ENCODE measurements at regions not wholly inside any gene's neighbourhood (a gene's known extent, or its start where the extent isn't known, plus 50 kb on each side); places are given as distances from the start of the nearest gene placed in this dataset.

DNA sequence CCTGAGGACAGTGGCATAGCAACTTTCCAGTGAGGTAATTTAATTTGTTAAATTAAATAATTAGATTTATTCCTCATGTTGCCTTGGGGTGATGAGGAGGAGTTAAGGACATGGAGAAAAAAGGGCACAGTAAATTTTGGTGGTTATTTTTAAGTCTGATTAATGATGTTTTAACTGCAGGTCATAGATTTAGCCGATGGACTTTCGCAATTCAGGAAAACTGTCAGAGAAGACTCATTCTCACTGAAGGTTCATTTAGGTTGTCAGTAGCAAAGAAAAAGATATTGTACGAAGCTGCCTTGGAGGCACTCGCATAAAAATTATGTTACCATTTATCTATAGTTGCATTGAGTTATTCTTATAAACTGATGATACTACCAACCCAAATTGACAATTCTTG, 164.2 kb upstream of the PITX2 start:
- H4K20me1 ChIP-seq (ENCODE audit: insufficient read depth) = no peaks in the 10 kb centered on the region

GRCh38 chr4:110787707-110788106, 164.8 kb upstream of the PITX2 start:
- H3K27me3 ChIP-seq (ENCODE audit: insufficient read depth, low read depth, low read length) = no peaks in the 10 kb centered on the region
- no peaks in the 10 kb centered on the region for H3K79me2 ChIP-seq (replicated peaks; ENCODE audit: insufficient read depth, low read length)
- H3K4me2 ChIP-seq (ENCODE audit: low read length) = no peak overlapping the region
- H2AFZ ChIP-seq (ENCODE audit: low read depth, low read length) = no peak overlapping the region
- H3K9ac ChIP-seq (ENCODE audit: low read length) = no peak overlapping the region
- no peaks in the 10 kb centered on the region for H3K9me3 ChIP-seq (ENCODE audit: low read length)
- TF ChIP-seq, protein P1, sequence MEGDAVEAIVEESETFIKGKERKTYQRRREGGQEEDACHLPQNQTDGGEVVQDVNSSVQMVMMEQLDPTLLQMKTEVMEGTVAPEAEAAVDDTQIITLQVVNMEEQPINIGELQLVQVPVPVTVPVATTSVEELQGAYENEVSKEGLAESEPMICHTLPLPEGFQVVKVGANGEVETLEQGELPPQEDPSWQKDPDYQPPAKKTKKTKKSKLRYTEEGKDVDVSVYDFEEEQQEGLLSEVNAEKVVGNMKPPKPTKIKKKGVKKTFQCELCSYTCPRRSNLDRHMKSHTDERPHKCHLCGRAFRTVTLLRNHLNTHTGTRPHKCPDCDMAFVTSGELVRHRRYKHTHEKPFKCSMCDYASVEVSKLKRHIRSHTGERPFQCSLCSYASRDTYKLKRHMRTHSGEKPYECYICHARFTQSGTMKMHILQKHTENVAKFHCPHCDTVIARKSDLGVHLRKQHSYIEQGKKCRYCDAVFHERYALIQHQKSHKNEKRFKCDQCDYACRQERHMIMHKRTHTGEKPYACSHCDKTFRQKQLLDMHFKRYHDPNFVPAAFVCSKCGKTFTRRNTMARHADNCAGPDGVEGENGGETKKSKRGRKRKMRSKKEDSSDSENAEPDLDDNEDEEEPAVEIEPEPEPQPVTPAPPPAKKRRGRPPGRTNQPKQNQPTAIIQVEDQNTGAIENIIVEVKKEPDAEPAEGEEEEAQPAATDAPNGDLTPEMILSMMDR (IDR thresholded peaks at IDR 0.05; ENCODE audit: poor library complexity, severe bottlenecking) = no peak
- TF ChIP-seq POLR2AphosphoS5 (IDR thresholded peaks at IDR 0.05) (no peak), EP300 (conservative IDR thresholded peaks at IDR 0.05; ENCODE audit: poor library complexity, severe bottlenecking) (no peak), RAD21 (conservative IDR thresholded peaks at IDR 0.05) (no peak), SMC3 (conservative IDR thresholded peaks at IDR 0.05; ENCODE audit: poor library complexity) (no peak), MXI1 (conservative IDR thresholded peaks at IDR 0.05; ENCODE audit: poor library complexity, severe bottlenecking) (no peak)
- TF ChIP-seq, protein P2, sequence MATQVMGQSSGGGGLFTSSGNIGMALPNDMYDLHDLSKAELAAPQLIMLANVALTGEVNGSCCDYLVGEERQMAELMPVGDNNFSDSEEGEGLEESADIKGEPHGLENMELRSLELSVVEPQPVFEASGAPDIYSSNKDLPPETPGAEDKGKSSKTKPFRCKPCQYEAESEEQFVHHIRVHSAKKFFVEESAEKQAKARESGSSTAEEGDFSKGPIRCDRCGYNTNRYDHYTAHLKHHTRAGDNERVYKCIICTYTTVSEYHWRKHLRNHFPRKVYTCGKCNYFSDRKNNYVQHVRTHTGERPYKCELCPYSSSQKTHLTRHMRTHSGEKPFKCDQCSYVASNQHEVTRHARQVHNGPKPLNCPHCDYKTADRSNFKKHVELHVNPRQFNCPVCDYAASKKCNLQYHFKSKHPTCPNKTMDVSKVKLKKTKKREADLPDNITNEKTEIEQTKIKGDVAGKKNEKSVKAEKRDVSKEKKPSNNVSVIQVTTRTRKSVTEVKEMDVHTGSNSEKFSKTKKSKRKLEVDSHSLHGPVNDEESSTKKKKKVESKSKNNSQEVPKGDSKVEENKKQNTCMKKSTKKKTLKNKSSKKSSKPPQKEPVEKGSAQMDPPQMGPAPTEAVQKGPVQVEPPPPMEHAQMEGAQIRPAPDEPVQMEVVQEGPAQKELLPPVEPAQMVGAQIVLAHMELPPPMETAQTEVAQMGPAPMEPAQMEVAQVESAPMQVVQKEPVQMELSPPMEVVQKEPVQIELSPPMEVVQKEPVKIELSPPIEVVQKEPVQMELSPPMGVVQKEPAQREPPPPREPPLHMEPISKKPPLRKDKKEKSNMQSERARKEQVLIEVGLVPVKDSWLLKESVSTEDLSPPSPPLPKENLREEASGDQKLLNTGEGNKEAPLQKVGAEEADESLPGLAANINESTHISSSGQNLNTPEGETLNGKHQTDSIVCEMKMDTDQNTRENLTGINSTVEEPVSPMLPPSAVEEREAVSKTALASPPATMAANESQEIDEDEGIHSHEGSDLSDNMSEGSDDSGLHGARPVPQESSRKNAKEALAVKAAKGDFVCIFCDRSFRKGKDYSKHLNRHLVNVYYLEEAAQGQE (IDR thresholded peaks at IDR 0.05; ENCODE audit: borderline replicate concordance) = no peak
- no peaks in the 10 kb centered on the region for H3F3A ChIP-seq (ENCODE audit: insufficient read depth, low read length, poor library complexity, severe bottlenecking)
- H3K4me3 ChIP-seq (ENCODE audit: low read length) = no peak overlapping the region
- no peaks in the 10 kb centered on the region for H3K9me2 ChIP-seq (ENCODE audit: insufficient read depth, low read length)
- H3K36me3 ChIP-seq (ENCODE audit: insufficient read depth, low read length) = no peaks in the 10 kb centered on the region
- no peaks in the 10 kb centered on the region for H4K20me1 ChIP-seq (ENCODE audit: insufficient read depth)
- no peak overlapping the region for H3K27ac ChIP-seq (ENCODE audit: low read length)

More for the DNA sequence above, 164.2 kb upstream of the PITX2 start:
- Histone ChIP-seq H3K4me3 (ENCODE audit: low read length) (no peak overlapping the region), H3K9me3 (ENCODE audit: low read length) (no peaks in the 10 kb centered on the region), H3K36me3 (ENCODE audit: insufficient read depth, low read length) (no peaks in the 10 kb centered on the region), H2AFZ (ENCODE audit: low read depth, low read length) (no peak overlapping the region), H3K79me2 (replicated peaks; ENCODE audit: insufficient read depth, low read length) (no peaks in the 10 kb centered on the region), H3K27me3 (ENCODE audit: insufficient read depth, low read depth, low read length) (no peaks in the 10 kb centered on the region), H3K27ac (ENCODE audit: low read length) (no peak overlapping the region), H3K4me2 (ENCODE audit: low read length) (no peak overlapping the region), H3F3A (ENCODE audit: insufficient read depth, low read length, poor library complexity, severe bottlenecking) (no peaks in the 10 kb centered on the region), H3K9me2 (ENCODE audit: insufficient read depth, low read length) (no peaks in the 10 kb centered on the region), H3K9ac (ENCODE audit: low read length) (no peak overlapping the region)
- TF ChIP-seq EZH2 (IDR thresholded peaks at IDR 0.05; ENCODE audit: borderline replicate concordance, insufficient read depth, low read length, poor library complexity, severe bottlenecking) = no peak
- no peak for TF ChIP-seq TAF1 (IDR thresholded peaks at IDR 0.05; ENCODE audit: low read depth)
- TF ChIP-seq, protein P2 (IDR thresholded peaks at IDR 0.05; ENCODE audit: borderline replicate concordance) = no peak
- TF ChIP-seq POLR2AphosphoS5 (IDR thresholded peaks at IDR 0.05) = no peak
- no peak for TF ChIP-seq RAD21 (conservative IDR thresholded peaks at IDR 0.05)
- TF ChIP-seq SMC3 (conservative IDR thresholded peaks at IDR 0.05; ENCODE audit: poor library complexity) = no peak
- TF ChIP-seq EP300 (conservative IDR thresholded peaks at IDR 0.05; ENCODE audit: poor library complexity, severe bottlenecking) = no peak
- no peak for TF ChIP-seq MXI1 (conservative IDR thresholded peaks at IDR 0.05; ENCODE audit: poor library complexity, severe bottlenecking)
- TF ChIP-seq, protein P1 (IDR thresholded peaks at IDR 0.05; ENCODE audit: poor library complexity, severe bottlenecking) = no peak
